ENCODE measurements at regions not wholly inside any gene's neighbourhood (a gene's known extent, or its start where the extent isn't known, plus 50 kb on each side); places are given as distances from the start of the nearest gene placed in this dataset.

DNA sequence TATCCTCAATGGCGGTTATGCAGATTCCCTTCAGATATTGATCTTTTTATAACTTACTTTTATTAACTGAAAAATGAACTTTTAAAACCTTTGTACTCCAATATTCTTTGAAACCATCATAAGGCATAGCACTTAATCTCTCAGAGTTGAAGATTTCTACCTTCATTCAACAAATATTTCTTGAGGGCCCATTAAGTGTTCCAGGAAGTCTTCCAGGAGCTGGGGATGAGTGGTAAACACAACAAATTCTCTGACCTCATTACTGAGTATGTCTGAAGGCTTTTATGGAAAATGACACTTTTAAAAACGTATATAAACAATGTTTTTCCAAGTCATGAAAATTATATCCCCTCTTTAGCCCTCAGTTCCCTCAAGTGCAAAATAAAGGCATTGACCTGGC is 575.3 kb upstream of the IL12A start:
- TF ChIP-seq POLR2AphosphoS5 (IDR thresholded peaks at IDR 0.05) = no peak
- no peak for TF ChIP-seq CTCF (IDR thresholded peaks at IDR 0.05 in 8 of 11, conservative IDR thresholded peaks at IDR 0.05 in 3 of 11)
- TF ChIP-seq POLR2A (IDR thresholded peaks at IDR 0.05) = no peak
- intact Hi-C loops (cut with DNase I; ENCODE audit: low total_unique reads) = no loop called here
- no peaks in the 10 kb centered on the region for H3K4me1 ChIP-seq

DNA sequence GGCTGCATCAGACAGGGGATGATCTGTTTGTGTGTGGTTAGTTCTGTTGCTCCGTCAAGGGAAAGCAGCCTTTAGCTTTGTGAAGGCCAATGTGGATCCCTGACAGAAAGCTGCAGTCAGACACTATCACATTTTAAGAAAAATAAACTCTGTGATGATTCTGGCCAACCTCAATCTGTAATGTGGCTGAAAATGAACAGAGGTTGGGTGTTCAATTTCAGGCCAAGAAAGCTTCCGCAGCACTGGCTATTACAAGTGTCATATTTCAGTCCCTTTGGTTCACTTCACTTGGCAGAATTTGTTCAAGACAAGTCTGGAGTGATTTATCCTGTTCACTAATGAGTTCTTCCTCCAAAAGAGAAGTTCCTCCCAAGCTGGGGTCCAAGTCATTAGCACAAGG is 571.8 kb upstream of the IL12A start:
- TF ChIP-seq CTCF (IDR thresholded peaks at IDR 0.05 in 8 of 11, conservative IDR thresholded peaks at IDR 0.05 in 3 of 11) = no peak
- TF ChIP-seq POLR2A (IDR thresholded peaks at IDR 0.05) = no peak
- no peak for TF ChIP-seq POLR2AphosphoS5 (IDR thresholded peaks at IDR 0.05)
- H3K36me3 ChIP-seq = no peaks in the 10 kb centered on the region
- H3K9me3 ChIP-seq = peaks cover 0 to 13% (median 0%) of the 10 kb centered on the region in 8 donors
- no peak overlapping the region for H3K4me3 ChIP-seq
- no peak for DNase-seq
- intact Hi-C loops (cut with DNase I; ENCODE audit: low total_unique reads) = no loop called here
- no peaks in the 10 kb centered on the region for H3K4me1 ChIP-seq
- no peaks in the 10 kb centered on the region for H3K27me3 ChIP-seq (replicated peaks in 1 of 7)
- 63 to 75% (median 64%) methylated on average over 2 of the region's 2 CpGs for WGBS, 5 donors
- H3K27ac ChIP-seq = no peak overlapping the region

More for the DNA sequence above, 575.3 kb upstream of the IL12A start:
- H3K4me3 ChIP-seq = no peak overlapping the region
- H3K9me3 ChIP-seq = peaks cover 0 to 37% (median 27%) of the 10 kb centered on the region in 8 donors
- DNase-seq = no peak
- no peak overlapping the region for H3K27ac ChIP-seq
- H3K27me3 ChIP-seq (replicated peaks in 1 of 7) = no peaks in the 10 kb centered on the region
- WGBS, 5 donors = 51 to 75% (median 66%) methylated on average over 2 of the region's 2 CpGs
- H3K36me3 ChIP-seq = no peaks in the 10 kb centered on the region

GRCh38 chr3:159417761-159418160 is 570.9 kb upstream of the IL12A start:
- H3K9me3 ChIP-seq = peaks cover 0 to 13% (median 0%) of the 10 kb centered on the region in 8 donors
- H3K4me3 ChIP-seq = no peak overlapping the region
- no peak overlapping the region for H3K27ac ChIP-seq
- intact Hi-C loops (cut with DNase I; ENCODE audit: low total_unique reads) = no loop called here
- 69 to 86% (median 75%) methylated on average over 1 to 2 of the region's 2 CpGs for WGBS, 5 donors
- DNase-seq = no peak
- H3K36me3 ChIP-seq = no peaks in the 10 kb centered on the region
- TF ChIP-seq POLR2A (IDR thresholded peaks at IDR 0.05) (no peak), POLR2AphosphoS5 (IDR thresholded peaks at IDR 0.05) (no peak), CTCF (IDR thresholded peaks at IDR 0.05 in 8 of 11, conservative IDR thresholded peaks at IDR 0.05 in 3 of 11) (no peak)
- no peaks in the 10 kb centered on the region for H3K4me1 ChIP-seq
- no peaks in the 10 kb centered on the region for H3K27me3 ChIP-seq (replicated peaks in 1 of 7)

- 34 to 44% (median 43%) methylated on average over 4 of the region's 4 CpGs for WGBS, 5 donors
- no peak for DNase-seq
- no peaks in the 10 kb centered on the region for H3K4me1 ChIP-seq
- no peaks in the 10 kb centered on the region for H3K36me3 ChIP-seq
- TF ChIP-seq POLR2AphosphoS5 (IDR thresholded peaks at IDR 0.05) (no peak), POLR2A (IDR thresholded peaks at IDR 0.05) (no peak), CTCF (IDR thresholded peaks at IDR 0.05 in 8 of 11, conservative IDR thresholded peaks at IDR 0.05 in 3 of 11) (no peak)
- no peak overlapping the region for H3K4me3 ChIP-seq
- no peak overlapping the region for H3K27ac ChIP-seq
- H3K27me3 ChIP-seq (replicated peaks in 1 of 7) = no peaks in the 10 kb centered on the region
- peaks cover 0 to 11% (median 0%) of the 10 kb centered on the region in 8 donors for H3K9me3 ChIP-seq
- intact Hi-C loops (cut with DNase I; ENCODE audit: low total_unique reads) = no loop called here
Measured at GRCh38 chr3:159418571-159419526, 569.8 kb upstream of the IL12A start.

Data from spleen (tissue), 11 donors.